22Rv1 (cell line): ENCODE measurements at regions not wholly inside any gene's neighbourhood (a gene's known extent, or its start where the extent isn't known, plus 50 kb on each side); places are given as distances from the start of the nearest gene placed in this dataset.

ENCODE experiments used
- ZFX ChIP-seq: fragments of 450-650 bp; IDR thresholded peaks from 2 replicates; pipeline ENCODE4 v1.6.1; 2017; ENCODE audit warnings: antibody characterized with exemption, borderline replicate concordance
- TF ChIP-seq, protein P1 (sequence below): fragments of 450-650 bp; IDR thresholded peaks from 2 replicates; pipeline ENCODE4 v1.5.1; 2017; ENCODE audit warnings: mild to moderate bottlenecking

DNA sequence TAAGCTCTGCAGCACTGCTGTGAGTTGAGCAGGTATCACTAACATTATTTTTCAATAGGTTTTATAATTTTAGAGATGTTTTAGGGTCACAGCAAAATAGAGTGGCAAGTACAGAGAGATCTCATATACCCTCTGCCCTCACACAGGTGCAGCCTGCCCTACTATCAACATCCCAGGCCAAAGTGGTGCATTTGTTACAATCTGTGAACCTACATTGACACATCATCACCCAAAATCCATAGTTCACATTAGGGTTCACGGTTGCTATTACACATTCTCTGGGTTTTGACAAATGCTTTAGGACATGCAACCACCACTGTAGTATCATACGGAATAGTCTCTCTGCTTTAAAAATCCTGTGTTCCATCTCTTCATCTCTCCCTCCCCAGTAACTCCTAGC, 173.1 kb downstream of the DHX15 start:
- TF ChIP-seq, protein P1, sequence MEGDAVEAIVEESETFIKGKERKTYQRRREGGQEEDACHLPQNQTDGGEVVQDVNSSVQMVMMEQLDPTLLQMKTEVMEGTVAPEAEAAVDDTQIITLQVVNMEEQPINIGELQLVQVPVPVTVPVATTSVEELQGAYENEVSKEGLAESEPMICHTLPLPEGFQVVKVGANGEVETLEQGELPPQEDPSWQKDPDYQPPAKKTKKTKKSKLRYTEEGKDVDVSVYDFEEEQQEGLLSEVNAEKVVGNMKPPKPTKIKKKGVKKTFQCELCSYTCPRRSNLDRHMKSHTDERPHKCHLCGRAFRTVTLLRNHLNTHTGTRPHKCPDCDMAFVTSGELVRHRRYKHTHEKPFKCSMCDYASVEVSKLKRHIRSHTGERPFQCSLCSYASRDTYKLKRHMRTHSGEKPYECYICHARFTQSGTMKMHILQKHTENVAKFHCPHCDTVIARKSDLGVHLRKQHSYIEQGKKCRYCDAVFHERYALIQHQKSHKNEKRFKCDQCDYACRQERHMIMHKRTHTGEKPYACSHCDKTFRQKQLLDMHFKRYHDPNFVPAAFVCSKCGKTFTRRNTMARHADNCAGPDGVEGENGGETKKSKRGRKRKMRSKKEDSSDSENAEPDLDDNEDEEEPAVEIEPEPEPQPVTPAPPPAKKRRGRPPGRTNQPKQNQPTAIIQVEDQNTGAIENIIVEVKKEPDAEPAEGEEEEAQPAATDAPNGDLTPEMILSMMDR, result no peak
- TF ChIP-seq ZFX, result no peak
